GM18907 (cell line): ENCODE measurements at regions not wholly inside any gene's neighbourhood (a gene's known extent, or its start where the extent isn't known, plus 50 kb on each side); places are given as distances from the start of the nearest gene placed in this dataset.

Source experiments
- ATAC-seq: cut with Tn5 transposase; IDR thresholded peaks from one replicate; pipeline ENCODE4 v1.9.1; 2021; ENCODE audit warnings: mild to moderate bottlenecking, moderate library complexity; ENCODE audit not compliant: unreplicated experiment

GRCh38 chr20:17840423-17840822 is 128.2 kb downstream of the SNX5 start:
- no peak for ATAC-seq

GRCh38 chr20:17838921-17839320 is 129.7 kb downstream of the SNX5 start:
- no peak for ATAC-seq

- ATAC-seq: no peak
These were observed 131.4 kb downstream of the SNX5 start for GRCh38 chr20:17837179-17837578.

- ATAC-seq: no peak
These were observed 132.2 kb downstream of the SNX5 start for GRCh38 chr20:17836303-17836861.

GRCh38 chr20:17835934-17836300 is 132.7 kb downstream of the SNX5 start:
- no peak for ATAC-seq

GRCh38 chr20:17835240-17835933 is 133.2 kb downstream of the SNX5 start:
- no peak for ATAC-seq

- no peak for ATAC-seq
These were observed 133.8 kb downstream of the SNX5 start for GRCh38 chr20:17834804-17835203.

- ATAC-seq: no peak
These were observed 133.4 kb downstream of the BANF2 start for GRCh38 chr20:17833036-17833674.

- no peak for ATAC-seq
These were observed 132.6 kb downstream of the BANF2 start for GRCh38 chr20:17832236-17832915.

- ATAC-seq: no peak
These were observed 128.9 kb downstream of the BANF2 start for GRCh38 chr20:17828598-17829144.

GRCh38 chr20:17827759-17828559 is 128.2 kb downstream of the BANF2 start:
- no peak for ATAC-seq

GRCh38 chr20:17827079-17827478 is 127.3 kb downstream of the BANF2 start:
- ATAC-seq: no peak

- peak; percentile 93 for ATAC-seq
These were observed 126.4 kb downstream of the BANF2 start for GRCh38 chr20:17825960-17826843.

GRCh38 chr20:17825252-17825959 is 125.6 kb downstream of the BANF2 start:
- ATAC-seq: peak; percentile 3

- ATAC-seq: no peak
These were observed 125.0 kb downstream of the BANF2 start for GRCh38 chr20:17824676-17825251.

GRCh38 chr20:17823409-17824144 is 123.8 kb downstream of the BANF2 start:
- ATAC-seq: no peak

GRCh38 chr20:17822540-17823408 is 123.0 kb downstream of the BANF2 start:
- ATAC-seq: no peak
